ENCODE measurements at regions not wholly inside any gene's neighbourhood (a gene's known extent, or its start where the extent isn't known, plus 50 kb on each side); places are given as distances from the start of the nearest gene placed in this dataset.

- TF ChIP-seq, protein P1, sequence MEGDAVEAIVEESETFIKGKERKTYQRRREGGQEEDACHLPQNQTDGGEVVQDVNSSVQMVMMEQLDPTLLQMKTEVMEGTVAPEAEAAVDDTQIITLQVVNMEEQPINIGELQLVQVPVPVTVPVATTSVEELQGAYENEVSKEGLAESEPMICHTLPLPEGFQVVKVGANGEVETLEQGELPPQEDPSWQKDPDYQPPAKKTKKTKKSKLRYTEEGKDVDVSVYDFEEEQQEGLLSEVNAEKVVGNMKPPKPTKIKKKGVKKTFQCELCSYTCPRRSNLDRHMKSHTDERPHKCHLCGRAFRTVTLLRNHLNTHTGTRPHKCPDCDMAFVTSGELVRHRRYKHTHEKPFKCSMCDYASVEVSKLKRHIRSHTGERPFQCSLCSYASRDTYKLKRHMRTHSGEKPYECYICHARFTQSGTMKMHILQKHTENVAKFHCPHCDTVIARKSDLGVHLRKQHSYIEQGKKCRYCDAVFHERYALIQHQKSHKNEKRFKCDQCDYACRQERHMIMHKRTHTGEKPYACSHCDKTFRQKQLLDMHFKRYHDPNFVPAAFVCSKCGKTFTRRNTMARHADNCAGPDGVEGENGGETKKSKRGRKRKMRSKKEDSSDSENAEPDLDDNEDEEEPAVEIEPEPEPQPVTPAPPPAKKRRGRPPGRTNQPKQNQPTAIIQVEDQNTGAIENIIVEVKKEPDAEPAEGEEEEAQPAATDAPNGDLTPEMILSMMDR (conservative IDR thresholded peaks at IDR 0.05; ENCODE audit: low read depth, low read length), result no peak
- no peak for TF ChIP-seq EZH2 (IDR thresholded peaks at IDR 0.05; ENCODE audit: borderline replicate concordance, low read depth, low read length, poor library complexity, severe bottlenecking)
Observed at GRCh38 chr4:59054086-59054485, 1943.9 kb upstream of the IGFBP7 start.
